ENCODE measurements at regions not wholly inside any gene's neighbourhood (a gene's known extent, or its start where the extent isn't known, plus 50 kb on each side); places are given as distances from the start of the nearest gene placed in this dataset.

GRCh38 chr2:155687181-155687580 lies 645.3 kb downstream of the NR4A2 start (continued):
- TF ChIP-seq MGA (IDR thresholded peaks at IDR 0.05) = no peak
- TF ChIP-seq CREB1 (IDR thresholded peaks at IDR 0.05) = no peak
- no peak for TF ChIP-seq CREB1 (CRISPR knock-in tag; IDR thresholded peaks at IDR 0.05)
- no peak for TF ChIP-seq ZNF592 (IDR thresholded peaks at IDR 0.05)
- TF ChIP-seq SRSF9 (IDR thresholded peaks at IDR 0.05; ENCODE audit: borderline replicate concordance, low read depth, low read length) = no peak
- TF ChIP-seq DMBX1 (CRISPR knock-in tag; IDR thresholded peaks at IDR 0.05; ENCODE audit: borderline replicate concordance) = no peak
- no peak for TF ChIP-seq PHF20 (IDR thresholded peaks at IDR 0.05; ENCODE audit: partially characterized antibody)
- no peak for TF ChIP-seq ZNF696 (CRISPR knock-in tag; conservative IDR thresholded peaks at IDR 0.05)
- no peak for TF ChIP-seq KDM5B (IDR thresholded peaks at IDR 0.05; ENCODE audit: insufficient replicate concordance, low read depth, low read length)

Measured in K562 (cell line).